SK-N-MC (cell line): ENCODE measurements at regions not wholly inside any gene's neighbourhood (a gene's known extent, or its start where the extent isn't known, plus 50 kb on each side); places are given as distances from the start of the nearest gene placed in this dataset.

Source experiments
- EZH2 ChIP-seq: fragments of 200-600 bp; sonication (generic); IDR thresholded peaks from one replicate; pipeline ENCODE4 v1.6.1; 2017; ENCODE audit warnings: antibody characterized with exemption
- FOXP2 ChIP-seq: optimal IDR thresholded peaks from 2 replicates; pipeline ENCODE3; 2011; ENCODE audit warnings: mild to moderate bottlenecking, moderate library complexity; ENCODE audit not compliant: insufficient read depth; ENCODE audit errors: extremely low read length, control extremely low read depth
- POLR2AphosphoS5 ChIP-seq: IDR thresholded peaks from 2 replicates; pipeline ENCODE4 v1.6.1; 2012; ENCODE audit warnings: mild to moderate bottlenecking, low read depth, low read length, borderline replicate concordance

DNA sequence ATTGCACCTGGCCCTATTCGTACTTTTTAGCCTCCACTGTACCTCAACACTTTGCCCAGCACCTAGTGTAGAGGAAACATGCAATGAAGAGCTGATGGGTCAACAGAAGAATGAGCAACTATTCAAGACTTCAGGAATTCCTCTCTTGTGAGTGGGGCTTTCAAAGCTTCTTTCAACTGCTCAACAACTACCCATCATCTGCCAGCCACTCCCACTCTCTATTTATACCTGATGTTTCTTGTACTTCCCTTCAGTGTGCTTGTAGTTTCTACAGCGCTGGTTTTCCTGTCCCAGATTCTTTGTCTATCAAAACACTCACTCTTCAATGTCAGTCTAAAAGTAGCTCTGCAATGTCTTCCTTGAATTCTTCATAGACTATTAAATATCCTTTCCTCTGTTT is 168.3 kb upstream of the LPP start:
- TF ChIP-seq EZH2: no peak
- TF ChIP-seq POLR2AphosphoS5: no peak
- TF ChIP-seq FOXP2: no peak
